Large intestine (tissue), 3 donors: ENCODE measurements at regions not wholly inside any gene's neighbourhood (a gene's known extent, or its start where the extent isn't known, plus 50 kb on each side); places are given as distances from the start of the nearest gene placed in this dataset.

Experiments used
- DNase-seq, 2 donors: peaks; one replicate each; pipeline versions ENCODE4 v3.0.0 to v3.0.0-alpha.2; 2013
- H3K27ac ChIP-seq: one replicate; pipeline ENCODE4 v1.5.1; 2013; ENCODE audit warnings: low read length
- H3K27me3 ChIP-seq: 2 replicates; pipeline ENCODE4 v1.6.1; 2013; ENCODE audit warnings: low read length; ENCODE audit not compliant: control insufficient read depth, insufficient read depth
- H3K36me3 ChIP-seq: 2 replicates; pipeline ENCODE4 v1.6.1; 2013; ENCODE audit warnings: low read length; ENCODE audit not compliant: control insufficient read depth, insufficient read depth
- H3K4me1 ChIP-seq: one replicate; pipeline ENCODE4 v1.6.1; 2013; ENCODE audit warnings: low read length; ENCODE audit not compliant: control insufficient read depth, insufficient read depth
- H3K4me3 ChIP-seq: one replicate; pipeline ENCODE4 v1.5.1; 2013; ENCODE audit warnings: low read length
- H3K9me3 ChIP-seq: one replicate; pipeline ENCODE4 v1.6.1; 2013; ENCODE audit warnings: mild to moderate bottlenecking, low read depth, low read length, moderate library complexity; ENCODE audit not compliant: control insufficient read depth
- WGBS: methylation state at CpG from one replicate; pipeline ENCODE4 v1.1.5; 2013; ENCODE audit warnings: low lambda C conversion rate; ENCODE audit not compliant: insufficient coverage; 5-methylcytosine and 5-hydroxymethylcytosine counted together

DNA sequence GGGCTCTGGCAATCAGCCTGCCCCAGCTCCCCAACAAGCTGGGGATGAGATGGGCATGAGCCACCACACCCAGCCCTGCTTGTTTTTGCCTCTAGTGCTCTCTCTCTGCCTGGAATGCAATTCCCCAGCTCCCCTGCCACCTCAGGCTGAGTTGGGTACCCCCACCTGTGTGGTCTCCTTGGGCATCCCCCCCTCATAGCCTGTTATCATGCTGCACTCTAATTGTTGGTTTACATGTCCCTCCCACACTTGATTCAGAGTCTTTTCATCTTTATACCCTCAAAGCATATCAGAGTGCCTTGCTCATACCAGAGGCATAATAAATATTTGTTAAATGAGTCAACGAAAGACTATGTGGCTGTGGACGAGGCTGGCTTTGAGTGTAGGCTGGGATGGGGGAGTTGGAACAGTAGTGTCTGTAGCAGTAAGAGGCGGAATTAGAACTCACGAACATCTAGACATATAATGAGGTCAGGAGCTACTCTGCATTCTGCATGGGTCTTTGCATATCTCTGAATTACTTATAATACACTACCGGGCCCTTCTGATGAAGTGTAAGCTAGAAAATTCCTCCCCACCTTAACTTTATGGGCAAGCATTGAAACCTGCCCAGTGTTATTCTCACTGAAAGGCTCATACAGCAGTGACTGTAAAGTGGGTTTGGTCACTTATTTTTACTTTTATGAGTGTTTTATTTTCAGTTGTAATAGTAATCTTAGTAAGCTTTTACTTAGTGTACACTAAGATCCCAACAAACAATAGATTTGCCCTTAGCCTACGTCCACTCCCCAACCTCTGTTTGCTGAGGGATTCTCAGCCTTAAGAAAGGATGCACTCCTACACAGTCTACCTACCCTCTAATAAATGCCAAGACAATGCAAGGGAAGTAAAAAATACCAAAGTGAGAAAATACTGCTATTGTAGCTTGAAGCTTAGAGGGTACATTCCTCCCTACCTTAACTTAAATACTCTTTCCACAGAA, 58.7 kb downstream of the EDN1 start:
- Histone ChIP-seq H3K4me1 (peaks cover 55% of the 10 kb centered on the region), H3K9me3 (peaks cover 7% of the 10 kb centered on the region), H3K36me3 (no peaks in the 10 kb centered on the region), H3K4me3 (no peak overlapping the region), H3K27ac (peak overlapping the region; percentile 81), H3K27me3 (no peaks in the 10 kb centered on the region)
- WGBS = no CpG with 5 or more reads among the region's 6 CpGs
- peak; percentile 53 to 84 for DNase-seq

GRCh38 chr6:12350644-12351170, 60.5 kb downstream of the EDN1 start:
- H3K27ac ChIP-seq = peak overlapping the region; percentile 81
- peak; percentile 80 to 92 for DNase-seq
- no CpG with 5 or more reads among the region's 1 CpG for WGBS
- peaks cover 7% of the 10 kb centered on the region for H3K9me3 ChIP-seq
- H3K4me1 ChIP-seq = peaks cover 39% of the 10 kb centered on the region
- H3K4me3 ChIP-seq = no peak overlapping the region
- no peaks in the 10 kb centered on the region for H3K27me3 ChIP-seq
- H3K36me3 ChIP-seq = no peaks in the 10 kb centered on the region

DNA sequence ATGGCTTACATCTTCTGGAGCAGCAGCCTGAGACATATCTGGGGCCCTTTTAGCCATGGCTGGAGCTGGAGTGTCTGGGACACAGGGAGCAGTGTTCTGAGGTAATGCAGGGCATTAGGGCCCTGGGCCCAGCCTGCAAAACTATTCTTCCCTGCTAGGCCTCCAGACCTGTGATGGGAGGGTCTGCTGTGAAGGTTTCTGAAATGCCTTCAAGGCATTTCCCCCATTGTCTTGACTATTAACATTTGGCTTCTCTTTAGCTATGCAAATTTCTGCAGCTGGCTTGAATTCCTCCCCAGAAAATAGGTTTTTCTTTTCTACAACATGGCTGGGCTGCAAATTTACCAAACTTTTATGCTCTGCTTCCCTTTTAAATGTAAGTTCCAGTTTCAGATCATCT, 61.5 kb downstream of the EDN1 start:
- peaks cover 7% of the 10 kb centered on the region for H3K9me3 ChIP-seq
- H3K4me3 ChIP-seq = no peak overlapping the region
- H3K36me3 ChIP-seq = no peaks in the 10 kb centered on the region
- H3K4me1 ChIP-seq = peaks cover 36% of the 10 kb centered on the region
- DNase-seq = no peak
- H3K27ac ChIP-seq = peak overlapping the region; percentile 81
- H3K27me3 ChIP-seq = no peaks in the 10 kb centered on the region

GRCh38 chr6:12353731-12354130, 63.6 kb downstream of the EDN1 start:
- Histone ChIP-seq H3K27me3 (no peaks in the 10 kb centered on the region), H3K4me3 (no peak overlapping the region), H3K36me3 (no peaks in the 10 kb centered on the region), H3K27ac (no peak overlapping the region), H3K4me1 (peaks cover 37% of the 10 kb centered on the region), H3K9me3 (peaks cover 7% of the 10 kb centered on the region)
- no CpG with 5 or more reads among the region's 3 CpGs for WGBS
- DNase-seq = no peak

DNA sequence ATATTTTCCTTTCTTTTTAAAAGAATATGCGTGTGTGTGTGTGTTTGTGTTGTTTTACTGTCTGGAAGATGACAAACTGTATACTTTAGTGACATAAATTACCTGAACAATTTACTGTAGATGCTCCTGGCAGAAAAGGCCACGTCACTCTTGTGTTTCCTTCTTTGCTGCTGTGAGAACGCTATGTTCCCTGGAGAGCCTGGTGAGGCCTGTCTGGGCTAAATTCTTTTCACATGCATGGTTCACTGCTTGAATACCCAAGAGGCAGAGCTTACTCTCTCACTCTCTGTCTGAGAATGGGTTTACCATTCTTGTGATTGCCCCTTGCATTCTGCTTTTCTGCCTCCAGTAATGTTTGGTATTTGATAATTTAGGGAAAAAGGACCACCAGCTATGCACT, 64.3 kb downstream of the EDN1 start:
- no CpG with 5 or more reads among the region's 3 CpGs for WGBS
- no peak for DNase-seq
- Histone ChIP-seq H3K4me3 (no peak overlapping the region), H3K36me3 (no peaks in the 10 kb centered on the region), H3K9me3 (peaks cover 7% of the 10 kb centered on the region), H3K27ac (no peak overlapping the region), H3K27me3 (no peaks in the 10 kb centered on the region), H3K4me1 (peaks cover 29% of the 10 kb centered on the region)

DNA sequence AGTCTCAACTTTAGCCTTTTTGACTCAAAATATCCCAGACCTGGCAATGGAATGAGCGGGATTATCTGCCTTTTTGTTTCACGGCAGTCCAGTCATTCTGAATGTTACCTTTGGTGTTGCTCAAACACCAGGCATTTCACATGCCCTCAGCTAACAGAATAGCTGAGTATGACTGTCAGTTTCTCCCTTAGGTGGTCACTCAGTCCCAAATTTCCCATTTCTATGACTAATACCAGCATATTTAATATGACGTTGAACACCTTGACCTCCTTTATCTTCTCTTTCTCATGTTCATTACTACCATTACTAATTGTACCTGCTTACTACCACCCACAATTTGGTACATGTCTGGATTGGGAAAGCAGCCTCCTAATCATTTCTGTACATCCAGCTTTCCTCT, 65.2 kb downstream of the EDN1 start:
- H3K27me3 ChIP-seq = no peaks in the 10 kb centered on the region
- WGBS = no CpG with 5 or more reads among the region's 3 CpGs
- DNase-seq = no peak
- peaks cover 21% of the 10 kb centered on the region for H3K4me1 ChIP-seq
- H3K36me3 ChIP-seq = no peaks in the 10 kb centered on the region
- H3K9me3 ChIP-seq = peaks cover 7% of the 10 kb centered on the region
- H3K4me3 ChIP-seq = no peak overlapping the region
- no peak overlapping the region for H3K27ac ChIP-seq

DNA sequence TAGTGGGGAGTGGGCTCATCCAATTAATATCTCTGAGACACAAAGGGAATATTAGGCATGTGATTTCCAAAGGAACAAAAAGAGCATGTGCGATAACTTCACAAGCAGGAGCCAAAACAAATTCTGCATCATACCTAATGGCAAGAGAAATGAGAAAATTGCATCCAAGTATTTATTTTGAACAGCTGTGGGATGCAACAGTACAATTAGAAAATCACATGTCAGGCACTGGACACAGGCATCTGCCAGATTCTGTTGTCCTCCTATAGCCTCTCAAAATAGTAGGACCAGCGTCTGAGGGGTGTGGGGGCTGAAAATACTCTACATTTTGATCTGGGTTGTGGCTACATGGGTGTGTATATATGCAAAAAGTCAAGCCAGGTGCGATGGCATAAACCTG, 66.3 kb downstream of the EDN1 start:
- Histone ChIP-seq H3K9me3 (peaks cover 6% of the 10 kb centered on the region), H3K27ac (no peak overlapping the region), H3K27me3 (no peaks in the 10 kb centered on the region), H3K4me1 (peaks cover 12% of the 10 kb centered on the region), H3K4me3 (no peak overlapping the region), H3K36me3 (no peaks in the 10 kb centered on the region)
- no CpG with 5 or more reads among the region's 3 CpGs for WGBS
- DNase-seq = no peak

DNA sequence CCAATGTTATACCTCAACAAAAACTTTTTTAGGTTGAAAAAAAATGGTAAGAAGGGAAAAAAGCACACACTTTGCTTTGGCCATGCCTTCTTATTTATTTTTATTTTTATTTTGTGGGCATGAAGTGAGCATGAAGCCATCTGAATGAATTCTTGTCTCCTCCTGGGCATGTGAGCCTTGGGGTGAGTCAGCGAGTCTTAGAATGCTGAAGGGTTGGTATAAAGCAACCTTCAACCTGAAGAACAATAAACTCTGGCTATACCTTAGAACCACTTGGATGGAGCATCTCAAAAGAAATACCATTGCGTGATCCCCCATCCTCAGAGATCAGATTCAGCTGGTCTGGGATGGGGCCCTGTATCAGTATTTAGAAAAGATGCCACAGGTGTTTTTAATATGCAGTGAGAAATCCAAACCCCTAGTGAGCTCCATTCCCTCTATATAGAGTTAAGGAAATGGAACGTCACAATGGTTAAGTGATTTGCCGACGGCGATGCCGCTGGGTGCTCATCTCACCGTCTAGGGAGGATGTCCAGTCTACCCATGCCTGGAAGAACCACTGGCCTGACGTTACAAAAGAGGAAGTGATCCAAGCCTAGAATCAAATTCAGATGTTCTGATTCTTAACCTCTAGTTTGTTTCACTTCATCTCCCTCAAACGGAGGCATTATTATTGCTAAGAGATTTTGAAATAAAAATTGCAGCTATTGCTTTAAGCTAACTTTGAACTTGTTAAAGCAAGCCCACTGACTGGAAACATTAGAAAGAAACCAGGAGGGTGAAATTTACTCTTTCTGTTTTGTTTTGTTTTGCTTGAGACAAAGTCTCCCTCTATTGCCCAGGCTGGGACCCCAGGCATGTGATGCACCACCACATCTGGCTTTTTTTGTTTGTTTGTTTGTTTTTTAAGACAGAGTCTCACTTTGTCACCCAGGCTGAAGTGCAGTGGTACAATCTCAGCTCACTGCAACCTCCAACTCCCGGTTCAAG, 67.1 kb downstream of the EDN1 start:
- H3K27ac ChIP-seq = no peak overlapping the region
- H3K27me3 ChIP-seq = no peaks in the 10 kb centered on the region
- peaks cover 2% of the 10 kb centered on the region for H3K9me3 ChIP-seq
- peaks cover 10% of the 10 kb centered on the region for H3K4me1 ChIP-seq
- peak in 1 of 2 donors; percentile 68 for DNase-seq
- 100% methylated on average over 1 of the region's 11 CpGs for WGBS
- no peaks in the 10 kb centered on the region for H3K36me3 ChIP-seq
- no peak overlapping the region for H3K4me3 ChIP-seq

GRCh38 chr6:12359036-12359435, 68.9 kb downstream of the EDN1 start:
- 88% methylated on average over 1 of the region's 3 CpGs for WGBS
- Histone ChIP-seq H3K4me3 (no peak overlapping the region), H3K36me3 (no peaks in the 10 kb centered on the region), H3K4me1 (peaks cover 21% of the 10 kb centered on the region), H3K27ac (no peak overlapping the region), H3K27me3 (no peaks in the 10 kb centered on the region), H3K9me3 (peaks cover 2% of the 10 kb centered on the region)
- DNase-seq = no peak
